HG03097 (cell line): ENCODE measurements at regions not wholly inside any gene's neighbourhood (a gene's known extent, or its start where the extent isn't known, plus 50 kb on each side); places are given as distances from the start of the nearest gene placed in this dataset.

Experiments
- ATAC-seq: cut with Tn5 transposase; IDR thresholded peaks from one replicate; pipeline ENCODE4 v1.9.1; 2021; ENCODE audit not compliant: unreplicated experiment, low FRiP score

DNA sequence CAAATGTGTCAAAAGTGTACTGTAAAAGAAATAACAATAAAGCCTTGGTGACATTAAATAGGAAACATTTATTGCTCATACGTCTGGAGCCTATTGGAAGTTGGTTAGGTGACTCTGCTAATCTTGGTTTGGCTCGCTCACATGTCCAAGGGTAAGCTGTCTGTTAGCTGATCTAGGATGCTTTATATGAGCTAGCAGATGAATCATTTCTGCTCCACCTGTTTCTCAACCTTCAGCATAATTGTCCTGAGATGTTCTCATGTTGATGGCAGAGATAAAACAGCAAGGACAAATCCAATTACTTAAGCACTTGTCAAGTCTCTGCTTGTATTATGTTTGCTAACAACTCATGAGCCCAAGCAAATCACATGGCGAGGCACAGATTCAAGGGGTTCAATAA is 56.0 kb upstream of the CD53 start:
- no peak for ATAC-seq

- ATAC-seq = no peak
Measured at GRCh38 chr1:110811529-110811928, 61.4 kb upstream of the CD53 start.

GRCh38 chr1:110800079-110800478 is 72.9 kb upstream of the CD53 start:
- no peak for ATAC-seq

- no peak for ATAC-seq
Measured at GRCh38 chr1:110798691-110799256, 74.2 kb upstream of the CD53 start.

DNA sequence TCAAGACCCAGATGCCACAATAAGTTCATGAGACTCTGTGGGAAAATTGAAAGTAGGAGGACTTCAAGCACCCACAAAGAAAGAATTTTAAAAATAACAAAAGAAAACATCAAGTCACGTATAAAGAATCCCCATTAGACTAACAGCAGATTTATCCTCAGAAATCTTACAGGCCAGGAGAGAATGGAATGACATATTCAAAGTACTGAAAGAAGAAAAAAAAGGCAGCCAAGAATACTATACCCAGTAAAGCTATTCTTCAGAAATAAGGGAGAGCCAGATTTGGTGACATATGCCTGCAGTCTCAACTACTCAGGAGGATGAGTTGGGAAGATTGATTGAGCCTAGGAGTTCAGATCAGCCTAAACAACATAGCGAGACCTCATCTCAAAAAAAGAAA is 84.3 kb upstream of the CD53 start:
- no peak for ATAC-seq

DNA sequence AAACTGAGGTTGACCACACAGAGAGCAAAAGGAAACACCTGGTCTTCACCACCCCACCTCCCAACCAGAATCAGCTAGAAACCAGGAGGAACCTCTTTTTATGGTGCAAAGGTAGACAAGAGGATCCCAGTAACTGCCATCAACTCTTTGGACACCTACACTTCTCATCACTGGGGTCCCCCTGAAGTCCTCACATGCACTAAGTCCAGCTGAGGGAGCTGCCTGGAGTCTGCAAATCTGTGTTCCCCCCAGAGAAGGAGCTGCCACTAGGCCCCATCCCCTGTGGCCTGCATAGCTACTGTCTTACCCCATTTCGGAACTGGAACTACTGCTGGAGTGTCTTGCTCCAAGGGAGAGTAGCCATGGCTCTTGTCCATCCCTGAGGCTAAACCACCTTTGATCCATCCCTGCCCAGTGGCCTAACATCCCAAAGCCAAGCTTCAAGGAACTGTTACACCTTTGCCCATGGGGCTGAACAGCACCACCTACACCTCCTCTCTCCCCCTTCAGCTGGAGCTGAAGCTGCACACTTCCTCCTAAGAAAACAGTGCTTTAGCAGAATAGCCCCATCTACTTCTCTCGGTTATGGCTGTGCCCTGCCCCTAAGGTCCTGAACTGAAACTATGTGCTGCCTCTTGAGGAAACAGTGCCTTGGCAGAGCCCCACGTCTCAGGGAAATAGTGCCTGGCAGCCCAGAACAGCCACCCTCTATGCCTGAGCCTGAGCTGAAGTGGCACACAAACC is 85.4 kb upstream of the CD53 start:
- ATAC-seq = peak; percentile 60

- peak; percentile 44 for ATAC-seq
Measured at GRCh38 chr1:110786802-110787327, 86.1 kb upstream of the CD53 start.

- ATAC-seq = no peak
Measured at GRCh38 chr1:110785612-110786011, 87.3 kb upstream of the CD53 start.

DNA sequence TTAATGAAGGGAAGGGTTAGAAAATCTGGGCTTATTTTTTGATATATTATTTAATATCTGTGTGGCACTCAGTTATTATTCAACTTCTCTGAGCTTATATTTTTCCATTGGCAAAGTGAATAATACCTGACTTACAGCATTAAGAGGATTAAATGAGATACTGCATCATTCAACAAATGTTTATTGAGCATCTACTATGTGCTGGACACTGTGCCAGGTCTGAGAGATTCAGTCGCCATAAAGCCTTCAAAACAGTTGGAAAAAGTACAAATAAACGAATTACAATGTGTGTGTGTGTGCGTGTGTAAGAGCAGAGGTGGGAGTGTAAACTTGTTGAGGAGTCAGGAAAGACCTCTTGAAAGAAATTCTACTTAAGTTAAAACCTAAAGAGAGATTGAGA is 87.9 kb upstream of the CD53 start:
- no peak for ATAC-seq

GRCh38 chr1:110783292-110783918 is 89.5 kb upstream of the CD53 start:
- ATAC-seq = no peak

DNA sequence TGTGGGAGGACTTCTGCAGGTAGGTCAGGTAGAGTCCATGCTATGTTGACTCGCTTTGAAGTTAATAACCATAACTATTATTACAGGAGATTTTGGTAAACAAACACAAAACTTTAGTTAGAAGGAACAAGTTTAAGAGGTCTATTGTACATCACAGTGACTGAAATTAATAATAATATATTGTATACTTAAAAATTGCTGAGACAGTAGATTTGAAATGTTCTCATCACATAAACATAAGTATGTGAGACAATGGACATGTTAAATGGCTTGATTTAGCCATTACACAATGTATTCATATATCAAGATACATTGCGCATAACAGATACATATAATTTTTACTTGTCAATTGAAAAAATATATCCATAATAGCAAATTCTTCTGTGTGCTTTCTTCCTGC is 91.4 kb upstream of the CD53 start:
- ATAC-seq = no peak

DNA sequence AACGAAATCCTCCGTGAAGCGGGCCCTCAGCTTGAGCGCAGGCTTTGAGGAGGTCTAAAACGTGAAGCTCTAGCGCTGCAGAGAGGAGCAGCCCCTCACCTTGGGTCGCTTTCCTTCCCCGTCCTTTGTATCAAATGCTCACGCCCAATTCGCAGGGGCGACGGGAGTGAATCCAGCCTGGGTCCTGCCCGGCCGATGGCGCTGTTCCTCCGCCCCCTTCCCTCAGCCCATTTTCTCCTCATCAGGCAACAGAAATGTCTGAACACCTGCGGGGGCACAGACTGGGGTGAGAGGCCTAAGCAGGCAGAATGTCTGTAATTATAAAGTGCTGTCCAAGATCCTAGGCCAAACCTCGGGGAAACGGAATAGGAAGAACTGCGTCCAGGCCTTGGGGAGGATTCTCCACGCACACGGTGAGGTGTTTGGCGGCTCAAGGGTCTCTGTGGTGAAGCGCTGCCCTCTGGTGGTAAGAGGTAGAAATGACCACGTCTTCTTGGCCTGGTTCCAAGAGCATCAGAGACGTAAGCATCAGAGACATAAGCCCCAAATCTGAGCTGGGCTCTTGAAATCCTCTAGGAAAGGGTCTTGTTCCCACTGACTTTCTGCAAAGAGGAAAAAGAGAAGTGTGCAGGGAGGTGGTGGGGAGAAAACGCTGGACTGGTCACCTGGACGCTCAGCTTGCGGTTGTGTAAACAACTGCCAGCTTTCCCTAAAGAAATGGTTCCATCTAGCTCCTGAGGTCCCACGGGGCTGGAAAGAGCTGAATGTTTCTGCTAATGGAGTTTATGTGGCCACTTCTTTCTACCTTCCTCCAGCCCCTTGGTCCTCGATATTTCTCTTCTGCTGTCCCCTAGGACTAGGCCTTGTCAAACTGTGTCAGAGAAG is 92.1 kb upstream of the CD53 start:
- ATAC-seq = no peak

DNA sequence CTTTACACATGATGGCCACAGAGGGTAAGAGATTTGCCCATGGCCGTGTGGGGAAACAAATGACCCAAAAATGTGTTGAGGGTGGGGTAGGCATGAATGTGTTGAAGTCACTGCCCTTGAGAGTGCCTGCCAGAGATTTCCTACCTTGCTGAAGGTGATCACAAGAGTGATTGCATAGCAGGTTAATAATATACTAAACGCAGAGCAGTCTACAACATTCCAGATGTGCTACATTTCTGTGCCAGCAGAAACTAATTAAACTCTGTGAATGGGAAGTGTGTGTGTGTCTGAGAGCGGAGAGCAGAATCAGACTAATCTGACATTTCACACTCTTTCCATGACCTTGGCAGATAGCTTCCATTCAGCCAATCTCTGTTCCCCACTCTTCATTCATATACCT is 93.3 kb upstream of the CD53 start:
- no peak for ATAC-seq

- no peak for ATAC-seq
Measured at GRCh38 chr1:110778821-110779220, 94.1 kb upstream of the CD53 start.

- ATAC-seq = no peak
Measured at GRCh38 chr1:110777228-110777627, 95.7 kb upstream of the CD53 start.

DNA sequence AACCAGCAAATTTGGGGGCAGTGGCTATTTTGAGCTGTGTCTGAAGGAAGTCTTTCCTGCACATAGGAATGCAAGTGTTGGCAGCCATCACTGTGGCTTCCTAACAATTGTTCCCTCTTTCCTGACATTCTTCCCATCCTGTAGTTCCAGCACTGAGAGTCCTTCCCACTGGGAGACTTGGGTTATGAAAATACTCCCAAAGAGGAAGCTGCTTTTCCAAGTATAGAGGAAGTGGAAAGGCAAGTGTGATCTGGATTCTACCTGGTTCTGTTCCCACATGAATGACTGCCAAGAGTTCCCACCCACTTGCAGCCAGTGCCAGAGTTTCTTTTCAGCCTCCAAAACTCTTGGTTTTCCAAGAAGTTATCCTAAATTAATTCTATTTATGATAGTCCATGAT is 98.5 kb upstream of the CD53 start:
- no peak for ATAC-seq

DNA sequence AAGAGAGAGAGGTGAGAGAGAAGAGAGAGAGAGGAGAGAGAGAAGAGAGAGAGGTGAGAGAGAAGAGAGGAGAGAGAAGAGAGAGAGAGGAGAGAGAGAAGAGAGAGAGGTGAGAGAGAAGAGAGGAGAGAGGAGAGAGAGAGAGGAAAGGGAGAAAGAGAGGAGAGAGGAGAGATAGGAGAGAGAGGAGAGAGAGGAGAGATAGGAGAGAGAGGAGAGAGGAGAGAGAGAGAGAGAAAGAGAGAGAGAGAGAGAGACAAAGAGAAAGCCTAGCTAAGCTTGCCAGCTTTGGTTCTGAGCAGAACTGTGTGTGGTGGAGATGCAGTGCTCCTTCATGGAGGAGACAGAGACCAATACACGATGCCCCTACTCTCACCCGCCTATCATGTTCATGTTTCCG is 99.1 kb upstream of the KCNA3 start:
- ATAC-seq = no peak

DNA sequence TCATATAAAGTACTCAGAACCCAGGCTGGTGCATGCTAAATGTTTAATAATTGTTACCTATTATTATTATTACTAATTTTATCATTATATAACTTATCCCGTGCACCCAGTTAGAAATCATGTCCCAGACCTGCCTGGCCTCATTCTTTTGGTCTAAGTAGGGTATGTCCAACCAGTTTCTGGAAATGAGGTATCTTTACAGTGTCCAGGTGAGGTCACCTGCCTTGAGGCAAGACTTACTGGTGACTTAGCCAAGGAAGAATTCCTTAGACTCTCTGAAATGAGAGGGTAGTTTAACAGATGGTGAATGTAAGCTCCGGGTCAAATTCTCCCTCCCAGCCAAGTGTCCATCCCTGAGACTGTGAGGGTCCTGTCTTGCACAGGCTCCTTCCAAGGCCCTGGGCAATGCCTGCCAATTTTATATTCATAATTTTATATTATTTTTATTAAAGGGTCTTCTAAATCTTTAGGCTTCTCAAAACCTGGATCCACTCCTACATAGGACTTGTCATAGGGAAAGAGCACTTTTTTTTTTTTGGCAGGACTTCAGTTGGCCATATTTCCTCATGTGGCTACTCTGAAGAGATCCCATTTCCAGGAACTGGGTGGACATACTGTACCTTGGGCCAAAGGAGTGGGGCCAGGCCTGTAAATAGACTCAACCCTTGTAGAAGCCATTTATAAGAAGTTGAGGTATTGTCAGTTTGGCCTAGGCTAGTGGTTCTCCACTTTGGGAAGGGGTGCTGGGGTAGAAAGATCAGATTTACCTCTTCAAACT is 96.7 kb upstream of the KCNA3 start:
- no peak for ATAC-seq

DNA sequence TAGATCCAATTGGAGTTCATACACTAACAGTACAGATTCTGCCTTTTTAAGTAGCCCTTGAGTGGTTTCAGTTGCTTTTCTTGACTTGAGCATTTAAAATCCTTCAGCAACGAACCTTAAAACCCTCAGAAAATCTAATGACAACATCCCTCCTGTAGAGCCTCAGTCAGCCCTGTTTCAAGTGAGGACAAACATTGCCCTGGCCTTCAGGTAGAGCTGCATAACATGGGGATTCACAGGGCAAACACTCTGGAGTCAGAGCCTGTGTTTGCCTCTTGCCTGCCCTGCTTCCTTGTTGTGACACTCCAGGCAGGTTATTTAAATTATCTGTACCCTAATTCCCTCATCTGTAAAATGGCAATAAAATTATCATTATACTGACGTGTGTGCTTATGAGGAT is 96.1 kb upstream of the KCNA3 start:
- ATAC-seq = no peak

- ATAC-seq = no peak
Measured at GRCh38 chr1:110768605-110769004, 93.9 kb upstream of the KCNA3 start.
